ELF-1 (cell line): ENCODE measurements at regions not wholly inside any gene's neighbourhood (a gene's known extent, or its start where the extent isn't known, plus 50 kb on each side); places are given as distances from the start of the nearest gene placed in this dataset.

Experiments
- DNase-seq: peaks from one replicate; pipeline ENCODE4 v3.0.0-alpha.2; 2016; ENCODE audit warnings: low read depth, low spot score

- no peak for DNase-seq
Measured at GRCh38 chr6:168134560-168135201, 55.7 kb upstream of the FRMD1 start.

GRCh38 chr6:168133687-168134559 is 54.9 kb upstream of the FRMD1 start:
- DNase-seq, result no peak

GRCh38 chr6:168133168-168133561 is 54.2 kb upstream of the FRMD1 start:
- peak; percentile 76 for DNase-seq

DNA sequence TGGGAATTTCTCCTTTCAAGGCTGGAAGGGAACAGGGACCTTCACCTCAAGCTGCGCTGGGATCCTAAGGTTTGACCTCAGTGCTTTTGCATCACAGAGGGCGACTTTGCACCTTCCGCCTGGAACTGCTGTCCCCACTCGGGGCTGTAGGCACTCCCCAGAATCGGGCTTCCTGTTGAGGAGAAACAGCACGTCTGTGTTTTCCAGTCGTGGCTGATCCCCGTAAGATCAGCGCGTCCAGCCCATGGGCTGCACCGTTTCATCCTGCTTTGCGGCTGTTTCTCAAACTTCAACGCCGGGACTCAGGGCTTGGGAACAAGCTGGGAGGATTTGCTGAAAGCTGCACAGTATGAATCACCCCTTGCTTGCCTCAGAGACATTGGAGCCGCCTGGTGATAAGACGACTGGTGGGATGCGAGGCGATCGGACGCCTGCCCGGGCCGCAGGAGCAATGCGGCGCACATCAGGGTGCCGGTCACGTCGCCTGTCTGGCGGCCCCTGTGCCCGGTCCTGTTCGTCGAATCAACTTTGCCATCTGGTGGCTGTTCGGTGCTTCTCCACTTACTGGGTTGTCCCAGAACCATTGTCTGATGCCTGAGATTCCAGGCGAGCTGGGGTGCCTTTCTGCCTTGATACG is 53.6 kb upstream of the FRMD1 start:
- DNase-seq, result peak; percentile 89

DNA sequence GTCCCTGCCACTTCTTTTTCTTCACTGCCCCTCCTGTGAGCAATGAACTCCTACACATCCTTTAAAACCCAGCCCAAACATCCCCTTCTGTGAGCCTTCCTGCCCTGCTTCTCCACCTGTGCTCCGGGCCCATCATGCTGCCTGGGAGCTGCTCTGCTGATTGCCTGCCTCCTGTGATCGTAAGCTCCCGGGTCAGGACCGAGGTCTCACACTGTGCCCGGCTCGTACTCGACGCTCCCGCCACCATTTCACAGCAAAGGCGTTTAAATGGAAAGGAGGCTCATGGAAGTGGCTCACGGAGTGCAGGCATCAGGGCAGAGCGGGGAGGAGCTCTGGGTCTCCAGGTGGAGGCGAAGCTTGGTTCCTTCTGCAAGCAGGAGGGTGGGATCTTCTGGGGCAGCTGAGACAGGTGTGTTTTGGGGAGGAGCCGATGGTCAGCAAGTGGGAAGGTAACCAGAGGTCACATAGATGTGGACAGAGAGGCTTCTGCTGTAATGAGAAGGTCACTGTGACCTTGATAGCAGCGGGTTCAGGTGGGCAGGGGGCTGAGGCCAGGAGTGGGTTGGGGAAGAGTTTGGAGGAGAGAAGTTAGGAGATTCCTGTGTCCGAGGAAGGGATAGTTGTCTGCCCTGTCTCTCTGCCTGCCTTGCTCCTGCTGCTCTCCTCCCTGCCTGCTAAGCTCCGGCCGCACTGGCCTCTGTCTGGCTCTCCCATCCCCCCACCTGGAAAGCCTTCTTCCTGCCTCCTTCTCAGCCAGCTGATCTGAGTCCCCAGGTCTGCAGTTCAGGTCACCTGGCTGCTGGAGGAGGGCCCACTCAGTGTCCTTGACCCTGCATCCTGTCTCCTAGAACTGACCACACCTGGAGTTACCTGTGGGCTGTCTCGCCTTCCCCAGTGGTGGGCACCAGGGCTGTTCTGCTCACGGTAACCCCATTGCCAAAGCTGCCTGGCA is 52.7 kb upstream of the FRMD1 start:
- DNase-seq, result peak; percentile 68

GRCh38 chr6:168130697-168131371 is 51.8 kb upstream of the FRMD1 start:
- peak; percentile 71 for DNase-seq

- DNase-seq, result no peak
Measured at GRCh38 chr6:168130168-168130696, 51.2 kb upstream of the FRMD1 start.

- peak; percentile 6 for DNase-seq
Measured at GRCh38 chr6:168129292-168130167, 50.5 kb upstream of the FRMD1 start.

GRCh38 chr6:168128631-168129291 is 49.7 kb upstream of the FRMD1 start:
- peak; percentile 13 for DNase-seq
